ENCODE measurements at regions not wholly inside any gene's neighbourhood (a gene's known extent, or its start where the extent isn't known, plus 50 kb on each side); places are given as distances from the start of the nearest gene placed in this dataset.

DNA sequence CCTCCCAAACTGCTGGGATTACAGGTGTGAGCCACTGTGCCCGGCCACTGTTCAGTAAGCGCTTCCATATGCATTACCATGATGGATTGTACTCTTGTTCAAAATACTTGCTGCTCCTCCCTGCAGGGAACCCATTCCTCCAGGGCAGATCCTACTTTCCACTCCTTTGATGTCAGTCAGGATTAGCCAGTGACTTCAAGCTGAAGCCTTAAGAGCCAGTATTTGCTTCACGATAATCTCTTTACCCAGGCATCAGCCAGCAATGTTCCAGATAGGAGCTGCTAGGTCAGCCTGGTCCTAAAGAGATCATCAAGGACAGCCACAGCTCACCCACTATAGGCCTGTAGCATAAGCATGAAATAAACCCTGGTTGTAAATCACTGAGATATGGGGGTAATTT is 96.5 kb upstream of the UBE2E2 start:
- no peak for TF ChIP-seq CTCF (IDR thresholded peaks at IDR 0.05)
- no peak for TF ChIP-seq POLR2AphosphoS5 (IDR thresholded peaks at IDR 0.05)
- no peak for TF ChIP-seq POLR2A (IDR thresholded peaks at IDR 0.05)
- TF ChIP-seq EP300 (IDR thresholded peaks at IDR 0.05) = no peak

Measured in stomach (tissue), 4 donors.